Psoas muscle (tissue), 7 donors: ENCODE measurements at regions not wholly inside any gene's neighbourhood (a gene's known extent, or its start where the extent isn't known, plus 50 kb on each side); places are given as distances from the start of the nearest gene placed in this dataset.
A peak's percentile ranks its signal among the peaks of the same experiment; 100 is the strongest.

Source experiments
- ATAC-seq, 4 donors: fragments of 200-7000 bp; cut with Tn5 transposase; one replicate each; pipeline ENCODE4 v1.9.1; 2020; ENCODE audit warnings: moderate library complexity in 3 of 4, mild to moderate bottlenecking in 2 of 4
- DNase-seq, 2 donors: peaks; one replicate each; pipeline ENCODE4 v3.0.0-alpha.2; 2020
- H3K27ac ChIP-seq: fragments of 200-600 bp; one replicate; pipeline ENCODE4 v1.8.0; 2022
- H3K27me3 ChIP-seq, 3 donors: fragments of 200-600 bp in 1 of 3; one replicate each; pipeline versions ENCODE4 v1.6.1 to v1.8.0; 2013 to 2022; ENCODE audit warnings: low read length in 2 of 3, mild to moderate bottlenecking in 2 of 3, moderate library complexity in 1 of 3; ENCODE audit not compliant: insufficient read depth in 3 of 3
- H3K36me3 ChIP-seq, 2 donors: fragments of 200-600 bp in 1 of 2; one replicate each; pipeline versions ENCODE4 v1.6.1 to v1.8.0; 2013 to 2022; ENCODE audit warnings: low read depth in 1 of 2, mild to moderate bottlenecking in 1 of 2, moderate library complexity in 1 of 2; ENCODE audit not compliant: insufficient read depth in 1 of 2
- H3K4me1 ChIP-seq: fragments of 200-600 bp; one replicate; pipeline ENCODE4 v1.8.0; 2022
- H3K4me3 ChIP-seq: fragments of 200-600 bp; one replicate; pipeline ENCODE4 v1.8.0; 2022; ENCODE audit warnings: mild to moderate bottlenecking
- H3K9me3 ChIP-seq: fragments of 200-600 bp; one replicate; pipeline ENCODE4 v1.8.0; 2022
- CTCF ChIP-seq: fragments of 200-600 bp; IDR thresholded peaks from one replicate; pipeline ENCODE4 v1.8.0; 2022; ENCODE audit warnings: antibody characterized with exemption
- WGBS, 3 donors: extraction: QIAGEN DNeasy Blood & Tissue Kit; methylation state at CpG; one replicate each; pipeline versions ENCODE4 v1.1.6 to v1.1.7; 2013; 5-methylcytosine and 5-hydroxymethylcytosine counted together
- intact Hi-C, 2 donors: fragments of 100-400 bp; cut with DNase I; formaldehyde crosslinking; loops; one replicate each; pipeline versions ENCODE4 v1.11.0 to v1.14.2; 2022
- donor health status: healthy with polysubstance abuse.
- donor health status: DM: no; HTN: no; CAD: no; lungs with moderate emphysema.
- donor health status: Bipolar disorder and iron deficiency.
- donor health status: healthy.
- donor health status: DM: yes; HTN: yes; CAD: no.
- donor health status: DM: no; HTN: no; CAD: no.
- donor health status: DM: yes; HTN: yes; CAD: no.

GRCh38 chr5:102617191-102618187 lies 118.7 kb upstream of the SLCO6A1 start:
- intact Hi-C loops, result no loop called here
- no peaks in the 10 kb centered on the region for H3K9me3 ChIP-seq
- DNase-seq, result no peak
- no peaks in the 10 kb centered on the region for H3K27me3 ChIP-seq
- 54 to 71% (median 67%) methylated on average over 5 of the region's 5 CpGs for WGBS, 3 donors
- no peaks in the 10 kb centered on the region for H3K36me3 ChIP-seq
- no peak for TF ChIP-seq CTCF
- no peak overlapping the region for H3K4me3 ChIP-seq
- H3K4me1 ChIP-seq, result no peaks in the 10 kb centered on the region
- no peak overlapping the region for H3K27ac ChIP-seq
- ATAC-seq, result peak; percentile 28 to 58 (median 44)

GRCh38 chr5:102622262-102622661 lies 123.5 kb upstream of the SLCO6A1 start:
- DNase-seq (no peak), ATAC-seq (no peak)
- intact Hi-C loops, result no loop called here
- 67 to 71% (median 71%) methylated on average over 3 of the region's 3 CpGs for WGBS, 3 donors
- H3K27me3 ChIP-seq, result no peaks in the 10 kb centered on the region
- no peak for TF ChIP-seq CTCF
- no peak overlapping the region for H3K27ac ChIP-seq
- no peak overlapping the region for H3K4me3 ChIP-seq
- H3K36me3 ChIP-seq, result no peaks in the 10 kb centered on the region
- no peaks in the 10 kb centered on the region for H3K9me3 ChIP-seq
- H3K4me1 ChIP-seq, result no peaks in the 10 kb centered on the region

GRCh38 chr5:102623329-102624065 lies 124.7 kb upstream of the SLCO6A1 start:
- no peaks in the 10 kb centered on the region for H3K27me3 ChIP-seq
- H3K4me1 ChIP-seq, result no peaks in the 10 kb centered on the region
- H3K27ac ChIP-seq, result no peak overlapping the region
- no peak for DNase-seq
- no peaks in the 10 kb centered on the region for H3K9me3 ChIP-seq
- ATAC-seq, result no peak
- no peaks in the 10 kb centered on the region for H3K36me3 ChIP-seq
- TF ChIP-seq CTCF, result no peak
- intact Hi-C loops, result no loop called here
- no peak overlapping the region for H3K4me3 ChIP-seq
- WGBS, 3 donors, result 57 to 79% (median 77%) methylated on average over 4 of the region's 4 CpGs

GRCh38 chr5:102624405-102624804 lies 125.6 kb upstream of the SLCO6A1 start:
- no peak for TF ChIP-seq CTCF
- Histone ChIP-seq H3K4me3 (no peak overlapping the region), H3K27me3 (no peaks in the 10 kb centered on the region), H3K4me1 (no peaks in the 10 kb centered on the region), H3K27ac (no peak overlapping the region), H3K36me3 (no peaks in the 10 kb centered on the region), H3K9me3 (no peaks in the 10 kb centered on the region)
- intact Hi-C loops, result no loop called here
- DNase-seq (no peak), ATAC-seq (no peak)
- 46 to 58% (median 48%) methylated on average over 6 of the region's 6 CpGs for WGBS, 3 donors
